Neural progenitor cell (in vitro differentiated cells): ENCODE measurements at regions not wholly inside any gene's neighbourhood (a gene's known extent, or its start where the extent isn't known, plus 50 kb on each side); places are given as distances from the start of the nearest gene placed in this dataset.
"Not testable (repeated sequence)": the region's sequence is repeated elsewhere in the genome, so short reads cannot be mapped to it uniquely, and the experiment has no call there.

Source experiments
- DNase-seq: peaks from one replicate; pipeline ENCODE4 v3.0.0-alpha.2; 2016; ENCODE audit warnings: low spot score
- H2AFZ ChIP-seq: fragments of 200-600 bp; sonication (generic); replicated peaks from 2 replicates; pipeline ENCODE4 v1.6.1; 2016; ENCODE audit warnings: antibody characterized with exemption
- H3F3A ChIP-seq: fragments of 200-600 bp; sonication (generic); 2 replicates; pipeline ENCODE4 v1.6.1; 2016; ENCODE audit warnings: antibody characterized with exemption, low read depth
- H3K27ac ChIP-seq: fragments of 200-600 bp; sonication (generic); 2 replicates; pipeline ENCODE4 v1.5.1; 2016; ENCODE audit warnings: mild to moderate bottlenecking
- H3K27me3 ChIP-seq: fragments of 200-600 bp; sonication (generic); 2 replicates; pipeline ENCODE4 v1.6.1; 2016; ENCODE audit warnings: mild to moderate bottlenecking, moderate library complexity
- H3K36me3 ChIP-seq: fragments of 200-600 bp; sonication (generic); 2 replicates; pipeline ENCODE4 v1.5.1; 2016
- H3K4me1 ChIP-seq: fragments of 200-600 bp; sonication (generic); 2 replicates; pipeline ENCODE4 v1.6.1; 2016; ENCODE audit warnings: mixed run types
- H3K4me2 ChIP-seq: fragments of 200-600 bp; sonication (generic); 2 replicates; pipeline ENCODE4 v1.6.1; 2016
- H3K4me3 ChIP-seq: fragments of 200-600 bp; sonication (generic); 2 replicates; pipeline ENCODE4 v1.5.1; 2016
- H3K79me2 ChIP-seq: fragments of 200-600 bp; sonication (generic); 2 replicates; pipeline ENCODE4 v1.6.1; 2016; ENCODE audit warnings: low read depth
- H3K9ac ChIP-seq: fragments of 200-600 bp; sonication (generic); 2 replicates; pipeline ENCODE4 v1.6.1; 2016
- H3K9me3 ChIP-seq: fragments of 200-600 bp; sonication (generic); 2 replicates; pipeline ENCODE4 v1.5.1; 2016; ENCODE audit warnings: low read depth
- H4K20me1 ChIP-seq: fragments of 200-600 bp; sonication (generic); 2 replicates; pipeline ENCODE4 v1.6.1; 2016; ENCODE audit warnings: low read depth
- H3K27ac Mint-ChIP-seq: 3 replicates; pipeline ENCODE4 v1.8.0; 2021; ENCODE audit warnings: mixed read lengths
- H3K27me3 Mint-ChIP-seq: 2 replicates; pipeline ENCODE4 v1.8.0; 2022; ENCODE audit warnings: low read depth, mild to moderate bottlenecking, inconsistent platforms, moderate library complexity, mixed read lengths; ENCODE audit not compliant: insufficient read depth
- H3K36me3 Mint-ChIP-seq: 3 replicates; pipeline ENCODE4 v1.8.0; 2021; ENCODE audit warnings: mixed read lengths
- H3K4me1 Mint-ChIP-seq: 3 replicates; pipeline ENCODE4 v1.8.0; 2021; ENCODE audit warnings: mixed read lengths
- H3K4me3 Mint-ChIP-seq: 3 replicates; pipeline ENCODE4 v1.8.0; 2021; ENCODE audit warnings: mild to moderate bottlenecking, moderate library complexity, mixed read lengths
- H3K9me3 Mint-ChIP-seq: 3 replicates; pipeline ENCODE4 v1.8.0; 2020; ENCODE audit warnings: mixed read lengths
- EZH2 ChIP-seq: fragments of 200-600 bp; sonication (generic); IDR thresholded peaks from 2 replicates; pipeline ENCODE4 v1.6.1; 2017; ENCODE audit warnings: antibody characterized with exemption, mild to moderate bottlenecking, moderate library complexity
- EZH2phosphoT487 ChIP-seq: fragments of 200-600 bp; sonication (generic); IDR thresholded peaks from 2 replicates; pipeline ENCODE4 v1.6.1; 2017; ENCODE audit warnings: antibody characterized with exemption
- TF ChIP-seq, protein P1 (sequence below): fragments of 200-600 bp; sonication (generic); IDR thresholded peaks from 2 replicates; pipeline ENCODE4 v1.5.1; 2017; ENCODE audit warnings: antibody characterized with exemption, mild to moderate bottlenecking

DNA sequence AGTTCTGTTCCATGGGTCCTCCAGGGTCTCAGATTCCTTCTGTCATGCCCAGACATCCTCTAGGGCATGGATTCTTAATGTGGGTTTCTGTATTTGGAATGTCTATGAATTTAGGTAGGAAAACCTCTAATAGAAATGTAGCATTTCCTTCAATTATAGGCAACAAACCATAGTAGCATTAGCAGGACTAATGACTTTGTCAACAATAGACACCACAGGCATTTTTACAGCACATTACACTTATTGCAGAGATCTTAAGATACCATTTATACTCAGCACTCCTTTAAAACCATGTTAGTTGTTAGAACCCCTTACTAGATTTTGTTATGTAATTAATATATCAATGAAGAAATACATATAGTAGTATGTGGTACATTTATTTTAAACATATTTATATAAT, 77.8 kb upstream of the TBC1D5 start:
- H3K79me2 ChIP-seq, result no peaks in the 10 kb centered on the region
- H3K36me3 Mint-ChIP-seq, result no peaks in the 10 kb centered on the region
- no peaks in the 10 kb centered on the region for H3K9me3 ChIP-seq
- no peak overlapping the region for H3K27ac Mint-ChIP-seq
- H3K4me3 ChIP-seq, result no peak overlapping the region
- H3K9me3 Mint-ChIP-seq, result peaks cover 2% of the 10 kb centered on the region
- peaks cover 4% of the 10 kb centered on the region for H3K4me1 Mint-ChIP-seq
- H3F3A ChIP-seq, result no peaks in the 10 kb centered on the region
- no peak overlapping the region for H2AFZ ChIP-seq
- no peak overlapping the region for H3K4me3 Mint-ChIP-seq
- no peaks in the 10 kb centered on the region for H3K27me3 ChIP-seq
- TF ChIP-seq EZH2 (no peak), EZH2phosphoT487 (no peak)
- TF ChIP-seq, protein P1, sequence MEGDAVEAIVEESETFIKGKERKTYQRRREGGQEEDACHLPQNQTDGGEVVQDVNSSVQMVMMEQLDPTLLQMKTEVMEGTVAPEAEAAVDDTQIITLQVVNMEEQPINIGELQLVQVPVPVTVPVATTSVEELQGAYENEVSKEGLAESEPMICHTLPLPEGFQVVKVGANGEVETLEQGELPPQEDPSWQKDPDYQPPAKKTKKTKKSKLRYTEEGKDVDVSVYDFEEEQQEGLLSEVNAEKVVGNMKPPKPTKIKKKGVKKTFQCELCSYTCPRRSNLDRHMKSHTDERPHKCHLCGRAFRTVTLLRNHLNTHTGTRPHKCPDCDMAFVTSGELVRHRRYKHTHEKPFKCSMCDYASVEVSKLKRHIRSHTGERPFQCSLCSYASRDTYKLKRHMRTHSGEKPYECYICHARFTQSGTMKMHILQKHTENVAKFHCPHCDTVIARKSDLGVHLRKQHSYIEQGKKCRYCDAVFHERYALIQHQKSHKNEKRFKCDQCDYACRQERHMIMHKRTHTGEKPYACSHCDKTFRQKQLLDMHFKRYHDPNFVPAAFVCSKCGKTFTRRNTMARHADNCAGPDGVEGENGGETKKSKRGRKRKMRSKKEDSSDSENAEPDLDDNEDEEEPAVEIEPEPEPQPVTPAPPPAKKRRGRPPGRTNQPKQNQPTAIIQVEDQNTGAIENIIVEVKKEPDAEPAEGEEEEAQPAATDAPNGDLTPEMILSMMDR, result no peak
- peaks cover 2% of the 10 kb centered on the region for H3K27me3 Mint-ChIP-seq
- H4K20me1 ChIP-seq, result no peaks in the 10 kb centered on the region
- no peaks in the 10 kb centered on the region for H3K36me3 ChIP-seq
- no peak overlapping the region for H3K4me2 ChIP-seq
- DNase-seq, result no peak
- H3K4me1 ChIP-seq, result no peaks in the 10 kb centered on the region
- H3K9ac ChIP-seq, result no peak overlapping the region
- no peak overlapping the region for H3K27ac ChIP-seq

DNA sequence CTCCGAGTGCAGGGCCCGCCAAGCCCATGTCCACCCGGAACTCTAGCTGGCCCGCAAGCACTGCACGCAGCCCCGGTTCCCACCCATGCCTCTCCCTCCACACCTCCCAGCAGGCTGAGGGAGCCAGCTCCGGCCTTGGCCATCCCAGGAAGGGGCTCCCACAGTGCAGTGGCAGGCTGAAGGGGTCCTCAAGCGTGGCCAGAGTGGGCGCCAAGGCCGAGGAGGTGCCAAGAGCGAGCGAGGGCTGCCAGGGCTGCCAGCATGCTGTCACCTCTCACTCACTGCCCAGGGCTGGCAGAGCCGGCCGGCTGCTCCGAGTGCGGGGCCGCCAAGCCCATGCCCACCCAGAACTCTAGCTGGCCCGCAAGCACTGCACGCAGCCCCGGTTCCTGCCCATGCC, 75.5 kb upstream of the TBC1D5 start:
- H2AFZ ChIP-seq, H3K4me1 Mint-ChIP-seq, H3K4me3 Mint-ChIP-seq, H3K27me3 ChIP-seq, H3K9ac ChIP-seq, H3K27ac ChIP-seq, H3K27ac Mint-ChIP-seq, H3K79me2 ChIP-seq, H3K27me3 Mint-ChIP-seq, H4K20me1 ChIP-seq, H3K36me3 Mint-ChIP-seq, H3K4me1 ChIP-seq, H3F3A ChIP-seq, DNase-seq, H3K4me2 ChIP-seq, H3K9me3 ChIP-seq, H3K9me3 Mint-ChIP-seq, H3K4me3 ChIP-seq, H3K36me3 ChIP-seq: not testable (repeated sequence)

DNA sequence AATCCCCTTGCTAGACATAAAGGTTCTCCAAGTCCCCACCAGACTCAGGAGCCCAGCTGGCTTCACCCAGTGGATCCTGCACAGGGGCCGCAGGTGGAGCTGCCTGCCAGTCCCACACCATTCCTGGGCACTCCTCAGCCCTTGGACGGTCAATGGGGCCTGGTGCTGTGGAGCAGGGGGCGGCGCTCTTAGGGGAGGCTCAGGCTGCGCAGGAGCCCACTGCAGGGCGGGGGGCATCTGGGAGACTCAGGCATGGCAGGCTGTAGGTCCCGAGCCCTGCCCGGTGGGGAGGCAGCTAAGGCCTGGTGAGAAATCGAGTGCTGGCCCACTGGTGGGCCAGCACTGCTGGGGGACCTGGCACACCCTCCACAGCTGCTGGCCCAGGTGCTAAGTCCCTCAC, 75.1 kb upstream of the TBC1D5 start:
- Histone ChIP-seq H3K4me1 (no peaks in the 10 kb centered on the region), H3K79me2 (no peaks in the 10 kb centered on the region), H3K9ac (no peak overlapping the region), H3K36me3 (no peaks in the 10 kb centered on the region), H3K9me3 (no peaks in the 10 kb centered on the region), H2AFZ (no peak overlapping the region), H3K4me2 (no peak overlapping the region), H4K20me1 (no peaks in the 10 kb centered on the region), H3K4me3 (no peak overlapping the region), H3K27me3 (no peaks in the 10 kb centered on the region), H3F3A (no peaks in the 10 kb centered on the region), H3K27ac (no peak overlapping the region)
- Mint-ChIP-seq H3K9me3 (peaks cover 2% of the 10 kb centered on the region), H3K27ac (no peak overlapping the region), H3K36me3 (no peaks in the 10 kb centered on the region), H3K4me1 (peaks cover 4% of the 10 kb centered on the region), H3K27me3 (peaks cover 2% of the 10 kb centered on the region), H3K4me3 (no peak overlapping the region)
- TF ChIP-seq, protein P1, result no peak
- no peak for TF ChIP-seq EZH2phosphoT487
- no peak for TF ChIP-seq EZH2
- no peak for DNase-seq

DNA sequence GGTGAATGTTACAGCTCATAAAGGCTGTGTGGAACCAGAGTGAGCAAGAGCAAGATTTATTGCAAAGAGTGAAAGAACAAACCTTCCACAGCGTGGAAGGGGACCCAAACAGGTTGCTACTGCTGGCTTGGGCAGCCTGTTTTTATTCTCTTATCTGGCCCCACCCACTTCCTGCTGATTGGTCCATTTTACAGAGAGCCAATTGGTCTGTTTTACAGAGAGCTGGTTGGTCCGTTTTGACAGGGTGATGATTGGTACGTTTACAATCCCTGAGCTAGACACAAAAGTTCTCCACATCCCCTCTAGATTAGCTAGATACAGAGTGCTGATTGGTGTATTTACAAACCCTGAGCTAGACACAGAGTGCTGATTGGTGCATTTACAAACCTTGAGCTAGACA, 74.4 kb upstream of the TBC1D5 start:
- H3K27me3 ChIP-seq, H3K36me3 ChIP-seq, H2AFZ ChIP-seq, H3K27ac Mint-ChIP-seq, H3K4me2 ChIP-seq, H3K4me3 Mint-ChIP-seq, H3K79me2 ChIP-seq, H3F3A ChIP-seq, H4K20me1 ChIP-seq, H3K4me1 Mint-ChIP-seq, H3K4me1 ChIP-seq, H3K9ac ChIP-seq, DNase-seq, H3K9me3 Mint-ChIP-seq, H3K36me3 Mint-ChIP-seq, H3K27ac ChIP-seq, H3K4me3 ChIP-seq, H3K27me3 Mint-ChIP-seq, H3K9me3 ChIP-seq: not testable (repeated sequence)

DNA sequence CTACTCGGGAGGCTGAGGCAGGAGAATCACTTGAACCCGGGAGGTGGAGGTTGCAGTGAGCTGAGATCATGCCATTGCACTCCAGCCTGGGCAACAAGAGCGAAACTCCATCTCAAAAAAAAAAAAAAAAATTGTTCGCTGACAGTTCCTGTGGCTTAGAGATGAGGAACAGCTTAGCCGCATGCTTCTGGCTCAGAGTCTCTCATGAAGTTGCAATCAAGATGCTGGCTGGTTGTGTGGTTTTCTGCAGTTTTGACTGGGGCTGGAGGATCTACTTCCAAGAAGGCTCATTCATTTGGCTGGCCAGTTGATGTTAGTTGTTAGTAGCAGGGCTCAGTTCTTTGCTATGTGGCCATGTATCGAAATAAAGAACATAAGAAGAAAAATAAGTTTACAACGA, 69.9 kb upstream of the TBC1D5 start:
- not testable (repeated sequence) for H3K36me3 ChIP-seq, H3K36me3 Mint-ChIP-seq, H3K27ac Mint-ChIP-seq, H3K4me3 Mint-ChIP-seq, H3K9me3 Mint-ChIP-seq, H4K20me1 ChIP-seq, H2AFZ ChIP-seq, H3K4me2 ChIP-seq, H3K79me2 ChIP-seq, H3K4me3 ChIP-seq, H3K27me3 Mint-ChIP-seq, H3K27me3 ChIP-seq, DNase-seq, H3K4me1 ChIP-seq, H3K9ac ChIP-seq, H3K27ac ChIP-seq, H3K9me3 ChIP-seq, H3F3A ChIP-seq, H3K4me1 Mint-ChIP-seq
